MM.1S (cell line): ENCODE measurements at regions not wholly inside any gene's neighbourhood (a gene's known extent, or its start where the extent isn't known, plus 50 kb on each side); places are given as distances from the start of the nearest gene placed in this dataset.

Source experiments
- CTCF ChIP-seq: fragments of 300-600 bp; sonication (generic); IDR thresholded peaks from 2 replicates; pipeline ENCODE4 v1.5.1; 2016; ENCODE audit warnings: antibody characterized with exemption, low read length, mixed read lengths
- EZH2 ChIP-seq: fragments of 300-600 bp; sonication (generic); optimal IDR thresholded peaks from 2 replicates; pipeline ENCODE3; 2017; ENCODE audit warnings: low read depth, mild to moderate bottlenecking, antibody characterized with exemption, low read length, mixed read lengths
- EZH2phosphoT487 ChIP-seq: fragments of 300-600 bp; sonication (generic); IDR thresholded peaks from 2 replicates; pipeline ENCODE4 v1.6.1; 2018; ENCODE audit warnings: antibody characterized with exemption, low read length

GRCh38 chr7:132024290-132024689 lies 467.9 kb upstream of the PODXL start:
- TF ChIP-seq CTCF (no peak), EZH2phosphoT487 (no peak), EZH2 (no peak)
